SK-N-SH treated with all-trans-retinoic acid at 6 μM for 48 hours (cell line): ENCODE measurements at regions not wholly inside any gene's neighbourhood (a gene's known extent, or its start where the extent isn't known, plus 50 kb on each side); places are given as distances from the start of the nearest gene placed in this dataset.

ENCODE experiments used
- ATAC-seq: fragments of 200-7000 bp; cut with Tn5 transposase; 3 replicates; pipeline ENCODE4 v1.9.1; 2020; ENCODE audit warnings: mild to moderate bottlenecking, moderate library complexity
- BACH2 ChIP-seq: fragments of 250-450 bp; sonication (Bioruptor Pico); IDR thresholded peaks from 2 replicates; pipeline ENCODE4 v1.9.0; 2021; ENCODE audit warnings: mild to moderate bottlenecking, borderline replicate concordance
- CSDC2 ChIP-seq: fragments of 250-450 bp; sonication (Bioruptor Pico); IDR thresholded peaks from 2 replicates; pipeline ENCODE4 v1.5.0; 2020; ENCODE audit warnings: mild to moderate bottlenecking, moderate library complexity
- OSR1 ChIP-seq: fragments of 250-450 bp; sonication (Bioruptor Pico); IDR thresholded peaks from 2 replicates; pipeline ENCODE4 v1.8.0; 2022; ENCODE audit warnings: moderate library complexity, mild to moderate bottlenecking, inconsistent platforms
- PPARA ChIP-seq: fragments of 250-450 bp; sonication (Bioruptor Pico); IDR thresholded peaks from 2 replicates; pipeline ENCODE4 v1.5.0; 2020; ENCODE audit warnings: mild to moderate bottlenecking, borderline replicate concordance
- SNAI2 ChIP-seq: fragments of 250-450 bp; sonication (Bioruptor Pico); IDR thresholded peaks from 2 replicates; pipeline ENCODE4 v1.5.0; 2020; ENCODE audit warnings: mild to moderate bottlenecking, moderate library complexity
- TCF4 ChIP-seq: fragments of 250-450 bp; sonication (Bioruptor Pico); IDR thresholded peaks from 2 replicates; pipeline ENCODE4 v1.8.0; 2021; ENCODE audit warnings: mild to moderate bottlenecking, moderate library complexity, borderline replicate concordance
- ZC3H10 ChIP-seq: fragments of 250-450 bp; sonication (Bioruptor Pico); IDR thresholded peaks from 2 replicates; pipeline ENCODE4 v1.5.1; 2021; ENCODE audit warnings: mild to moderate bottlenecking, moderate library complexity
- ZFP3 ChIP-seq: fragments of 250-450 bp; sonication (Bioruptor Pico); IDR thresholded peaks from 2 replicates; pipeline ENCODE4 v1.5.0; 2020; ENCODE audit warnings: mild to moderate bottlenecking, moderate library complexity
- ZNF565 ChIP-seq: fragments of 450-650 bp; formaldehyde crosslinking; conservative IDR thresholded peaks from 2 replicates; pipeline ENCODE4 v1.5.0; 2020; ENCODE audit warnings: low read depth, mild to moderate bottlenecking, moderate library complexity
- ZNF8 ChIP-seq: fragments of 450-650 bp; formaldehyde crosslinking; IDR thresholded peaks from 2 replicates; pipeline ENCODE4 v1.5.0; 2020; ENCODE audit warnings: mild to moderate bottlenecking, moderate library complexity
- TF ChIP-seq, protein P1 (sequence below): fragments of 250-450 bp; sonication (Bioruptor Pico); IDR thresholded peaks from 2 replicates; pipeline ENCODE4 v1.5.1; 2021; ENCODE audit warnings: mild to moderate bottlenecking, moderate library complexity
- TF ChIP-seq, protein P2 (sequence below): fragments of 250-450 bp; sonication (Bioruptor Pico); IDR thresholded peaks from 2 replicates; pipeline ENCODE4 v1.5.1; 2020; ENCODE audit warnings: low read depth, mild to moderate bottlenecking, moderate library complexity
- TF ChIP-seq, protein P3 (sequence below): fragments of 250-450 bp; sonication (Bioruptor Pico); IDR thresholded peaks from 2 replicates; pipeline ENCODE4 v1.8.0; 2020; ENCODE audit warnings: mild to moderate bottlenecking, moderate library complexity, borderline replicate concordance
- TF ChIP-seq, protein P4 (sequence below): fragments of 250-450 bp; sonication (Bioruptor Pico); IDR thresholded peaks from 2 replicates; pipeline ENCODE4 v1.5.0; 2020; ENCODE audit warnings: mild to moderate bottlenecking, moderate library complexity

DNA sequence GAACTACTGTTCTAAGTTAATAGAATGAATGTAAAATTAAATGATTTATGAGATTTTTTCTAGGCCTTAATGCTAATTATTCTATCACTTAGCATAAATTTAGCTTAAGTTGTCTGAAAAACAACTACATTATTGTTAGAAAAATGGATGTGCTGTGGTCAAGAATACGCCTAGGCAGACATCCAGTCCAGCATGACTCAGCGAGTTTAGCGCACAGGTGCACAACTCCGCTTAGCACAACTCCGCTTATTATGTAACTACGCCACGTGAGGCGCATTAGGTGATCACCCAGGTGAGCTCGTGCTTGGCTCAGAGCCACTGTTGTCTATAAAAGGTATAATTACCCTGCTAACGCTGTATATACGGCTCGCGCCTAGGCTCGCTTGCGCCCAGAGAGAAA, 1043.6 kb upstream of the ADGRL4 start:
- TF ChIP-seq, protein P1, sequence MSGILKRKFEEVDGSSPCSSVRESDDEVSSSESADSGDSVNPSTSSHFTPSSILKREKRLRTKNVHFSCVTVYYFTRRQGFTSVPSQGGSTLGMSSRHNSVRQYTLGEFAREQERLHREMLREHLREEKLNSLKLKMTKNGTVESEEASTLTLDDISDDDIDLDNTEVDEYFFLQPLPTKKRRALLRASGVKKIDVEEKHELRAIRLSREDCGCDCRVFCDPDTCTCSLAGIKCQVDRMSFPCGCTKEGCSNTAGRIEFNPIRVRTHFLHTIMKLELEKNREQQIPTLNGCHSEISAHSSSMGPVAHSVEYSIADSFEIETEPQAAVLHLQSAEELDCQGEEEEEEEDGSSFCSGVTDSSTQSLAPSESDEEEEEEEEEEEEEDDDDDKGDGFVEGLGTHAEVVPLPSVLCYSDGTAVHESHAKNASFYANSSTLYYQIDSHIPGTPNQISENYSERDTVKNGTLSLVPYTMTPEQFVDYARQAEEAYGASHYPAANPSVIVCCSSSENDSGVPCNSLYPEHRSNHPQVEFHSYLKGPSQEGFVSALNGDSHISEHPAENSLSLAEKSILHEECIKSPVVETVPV, result no peak
- TF ChIP-seq, protein P2, sequence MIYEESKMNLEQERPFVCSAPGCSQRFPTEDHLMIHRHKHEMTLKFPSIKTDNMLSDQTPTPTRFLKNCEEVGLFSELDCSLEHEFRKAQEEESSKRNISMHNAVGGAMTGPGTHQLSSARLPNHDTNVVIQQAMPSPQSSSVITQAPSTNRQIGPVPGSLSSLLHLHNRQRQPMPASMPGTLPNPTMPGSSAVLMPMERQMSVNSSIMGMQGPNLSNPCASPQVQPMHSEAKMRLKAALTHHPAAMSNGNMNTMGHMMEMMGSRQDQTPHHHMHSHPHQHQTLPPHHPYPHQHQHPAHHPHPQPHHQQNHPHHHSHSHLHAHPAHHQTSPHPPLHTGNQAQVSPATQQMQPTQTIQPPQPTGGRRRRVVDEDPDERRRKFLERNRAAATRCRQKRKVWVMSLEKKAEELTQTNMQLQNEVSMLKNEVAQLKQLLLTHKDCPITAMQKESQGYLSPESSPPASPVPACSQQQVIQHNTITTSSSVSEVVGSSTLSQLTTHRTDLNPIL (CRISPR knock-in tag), result no peak
- TF ChIP-seq ZFP3 (CRISPR knock-in tag) (no peak), ZC3H10 (no peak), OSR1 (no peak), TCF4 (no peak), BACH2 (no peak), ZNF565 (CRISPR knock-in tag) (no peak), ZNF8 (CRISPR knock-in tag) (no peak), SNAI2 (no peak)
- TF ChIP-seq, protein P3, sequence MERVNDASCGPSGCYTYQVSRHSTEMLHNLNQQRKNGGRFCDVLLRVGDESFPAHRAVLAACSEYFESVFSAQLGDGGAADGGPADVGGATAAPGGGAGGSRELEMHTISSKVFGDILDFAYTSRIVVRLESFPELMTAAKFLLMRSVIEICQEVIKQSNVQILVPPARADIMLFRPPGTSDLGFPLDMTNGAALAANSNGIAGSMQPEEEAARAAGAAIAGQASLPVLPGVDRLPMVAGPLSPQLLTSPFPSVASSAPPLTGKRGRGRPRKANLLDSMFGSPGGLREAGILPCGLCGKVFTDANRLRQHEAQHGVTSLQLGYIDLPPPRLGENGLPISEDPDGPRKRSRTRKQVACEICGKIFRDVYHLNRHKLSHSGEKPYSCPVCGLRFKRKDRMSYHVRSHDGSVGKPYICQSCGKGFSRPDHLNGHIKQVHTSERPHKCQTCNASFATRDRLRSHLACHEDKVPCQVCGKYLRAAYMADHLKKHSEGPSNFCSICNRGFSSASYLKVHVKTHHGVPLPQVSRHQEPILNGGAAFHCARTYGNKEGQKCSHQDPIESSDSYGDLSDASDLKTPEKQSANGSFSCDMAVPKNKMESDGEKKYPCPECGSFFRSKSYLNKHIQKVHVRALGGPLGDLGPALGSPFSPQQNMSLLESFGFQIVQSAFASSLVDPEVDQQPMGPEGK, result no peak
- TF ChIP-seq, protein P4, sequence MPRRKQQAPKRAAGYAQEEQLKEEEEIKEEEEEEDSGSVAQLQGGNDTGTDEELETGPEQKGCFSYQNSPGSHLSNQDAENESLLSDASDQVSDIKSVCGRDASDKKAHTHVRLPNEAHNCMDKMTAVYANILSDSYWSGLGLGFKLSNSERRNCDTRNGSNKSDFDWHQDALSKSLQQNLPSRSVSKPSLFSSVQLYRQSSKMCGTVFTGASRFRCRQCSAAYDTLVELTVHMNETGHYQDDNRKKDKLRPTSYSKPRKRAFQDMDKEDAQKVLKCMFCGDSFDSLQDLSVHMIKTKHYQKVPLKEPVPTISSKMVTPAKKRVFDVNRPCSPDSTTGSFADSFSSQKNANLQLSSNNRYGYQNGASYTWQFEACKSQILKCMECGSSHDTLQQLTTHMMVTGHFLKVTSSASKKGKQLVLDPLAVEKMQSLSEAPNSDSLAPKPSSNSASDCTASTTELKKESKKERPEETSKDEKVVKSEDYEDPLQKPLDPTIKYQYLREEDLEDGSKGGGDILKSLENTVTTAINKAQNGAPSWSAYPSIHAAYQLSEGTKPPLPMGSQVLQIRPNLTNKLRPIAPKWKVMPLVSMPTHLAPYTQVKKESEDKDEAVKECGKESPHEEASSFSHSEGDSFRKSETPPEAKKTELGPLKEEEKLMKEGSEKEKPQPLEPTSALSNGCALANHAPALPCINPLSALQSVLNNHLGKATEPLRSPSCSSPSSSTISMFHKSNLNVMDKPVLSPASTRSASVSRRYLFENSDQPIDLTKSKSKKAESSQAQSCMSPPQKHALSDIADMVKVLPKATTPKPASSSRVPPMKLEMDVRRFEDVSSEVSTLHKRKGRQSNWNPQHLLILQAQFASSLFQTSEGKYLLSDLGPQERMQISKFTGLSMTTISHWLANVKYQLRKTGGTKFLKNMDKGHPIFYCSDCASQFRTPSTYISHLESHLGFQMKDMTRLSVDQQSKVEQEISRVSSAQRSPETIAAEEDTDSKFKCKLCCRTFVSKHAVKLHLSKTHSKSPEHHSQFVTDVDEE (CRISPR knock-in tag), result no peak
- ATAC-seq, result no peak

DNA sequence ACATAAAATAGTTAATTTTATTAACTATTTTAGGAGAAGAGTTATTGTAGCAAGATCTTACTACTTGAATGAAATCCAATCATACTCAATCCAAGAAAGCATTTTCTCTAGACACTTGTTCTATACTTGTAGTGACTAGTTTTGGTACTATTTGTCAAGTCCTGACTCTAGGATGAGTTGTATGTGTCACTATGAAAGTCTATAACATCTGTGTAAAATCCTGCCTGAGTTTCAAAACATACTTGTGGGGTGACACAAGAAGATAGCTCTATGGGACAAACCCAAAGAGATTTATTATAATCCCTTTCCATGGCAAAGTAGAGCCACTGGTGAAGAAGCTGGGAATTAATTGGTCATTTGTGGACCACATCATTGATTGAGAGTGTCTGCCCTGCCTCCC, 1042.2 kb upstream of the ADGRL4 start:
- ATAC-seq, result no peak
- TF ChIP-seq, protein P4 (CRISPR knock-in tag), result no peak
- TF ChIP-seq PPARA (CRISPR knock-in tag), result no peak
- no peak for TF ChIP-seq ZFP3 (CRISPR knock-in tag)
- no peak for TF ChIP-seq ZNF565 (CRISPR knock-in tag)

DNA sequence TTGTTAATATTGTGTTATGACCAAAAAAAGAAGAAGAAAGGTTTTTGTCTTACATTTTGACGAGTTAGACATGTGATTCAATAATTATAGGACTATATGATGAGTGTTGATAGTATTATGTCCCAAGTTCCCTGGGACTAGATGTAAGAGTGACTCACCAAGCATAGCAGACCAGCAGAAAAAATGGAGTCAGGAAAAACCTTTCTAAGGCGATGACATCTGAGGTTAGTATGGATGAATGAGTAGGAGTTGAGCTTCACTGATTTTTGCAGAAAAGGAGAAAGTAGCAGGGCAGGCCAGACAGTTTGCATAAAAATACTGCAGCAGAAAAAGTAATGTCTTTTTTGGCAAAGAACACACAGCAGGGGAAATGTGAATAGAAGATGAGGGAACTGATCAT, 1041.3 kb upstream of the ADGRL4 start:
- no peak for TF ChIP-seq CSDC2
- peak; percentile 59 for ATAC-seq

DNA sequence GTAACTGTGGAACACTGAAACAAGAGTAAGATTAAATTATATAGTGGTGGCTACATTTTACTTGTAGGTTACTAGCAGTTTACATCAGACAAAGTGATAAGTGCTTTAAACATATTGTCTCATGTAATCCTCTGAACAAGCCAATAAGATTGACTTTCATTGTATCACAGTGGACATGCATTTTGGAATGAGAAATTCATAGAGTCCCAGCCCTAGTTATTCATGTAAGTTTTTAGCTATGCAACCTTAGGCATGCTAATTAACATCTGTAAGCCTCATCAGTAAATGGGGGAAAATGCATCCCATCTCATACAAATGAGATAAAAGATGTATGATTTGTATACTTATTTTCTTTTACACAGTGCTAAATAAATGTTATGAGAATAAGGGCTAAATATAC, 1038.1 kb upstream of the ADGRL4 start:
- TF ChIP-seq, protein P3, result no peak
- no peak for TF ChIP-seq PPARA (CRISPR knock-in tag)
- ATAC-seq, result no peak
